Germinal center (tissue), 1 donor: ENCODE measurements at regions not wholly inside any gene's neighbourhood (a gene's known extent, or its start where the extent isn't known, plus 50 kb on each side); places are given as distances from the start of the nearest gene placed in this dataset.
"Not testable (repeated sequence)": the region's sequence is repeated elsewhere in the genome, so short reads cannot be mapped to it uniquely, and the experiment has no call there.

Experiments
- DNase-seq: peaks from one replicate; pipeline ENCODE4 v3.0.0; 2012; ENCODE audit warnings: mixed read lengths, low spot score

GRCh38 chr18:2244641-2245040 is 326.7 kb downstream of the METTL4 start:
- no peak for DNase-seq

GRCh38 chr18:2247101-2247500 is 324.2 kb downstream of the METTL4 start:
- DNase-seq = not testable (repeated sequence)

DNA sequence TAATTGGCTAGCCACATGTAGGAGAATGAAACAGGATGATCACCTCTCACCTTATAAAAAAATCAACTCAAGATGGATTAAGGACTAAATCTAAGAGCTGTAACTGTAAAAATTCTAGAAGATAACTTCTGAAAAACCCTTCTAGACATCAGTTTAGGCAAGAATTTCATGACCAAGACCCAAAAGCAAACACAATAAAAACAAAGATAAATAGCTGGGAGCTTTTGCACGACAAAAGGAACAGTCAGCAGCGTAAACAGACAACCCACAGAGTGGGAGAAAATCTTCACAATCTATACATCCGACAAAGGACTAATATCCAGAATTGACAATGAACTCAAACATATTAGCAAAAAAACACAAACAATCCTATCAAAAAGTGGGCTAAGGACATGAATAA is 316.3 kb downstream of the METTL4 start:
- no peak for DNase-seq

- DNase-seq = no peak
These were observed 314.7 kb downstream of the METTL4 start for GRCh38 chr18:2256577-2256976.

DNA sequence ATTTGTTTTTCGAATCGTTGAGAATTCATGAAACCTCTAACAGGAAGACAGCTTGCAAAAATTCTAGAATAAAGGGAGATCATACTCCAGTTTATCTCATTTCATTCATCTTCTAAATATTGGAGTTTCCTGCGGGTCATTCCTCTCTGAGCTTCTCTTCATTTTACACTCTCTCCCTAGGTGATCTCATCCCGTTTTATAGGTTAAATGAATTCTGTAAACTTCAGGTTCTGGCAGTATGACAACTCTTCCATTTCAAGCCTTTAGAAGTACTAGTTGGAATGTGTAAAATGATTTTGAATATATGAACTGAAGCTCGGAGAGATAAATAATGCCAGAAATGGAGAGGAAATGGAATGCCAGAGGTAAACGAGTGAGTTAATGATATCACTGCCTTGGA is 312.4 kb downstream of the METTL4 start:
- no peak for DNase-seq

DNA sequence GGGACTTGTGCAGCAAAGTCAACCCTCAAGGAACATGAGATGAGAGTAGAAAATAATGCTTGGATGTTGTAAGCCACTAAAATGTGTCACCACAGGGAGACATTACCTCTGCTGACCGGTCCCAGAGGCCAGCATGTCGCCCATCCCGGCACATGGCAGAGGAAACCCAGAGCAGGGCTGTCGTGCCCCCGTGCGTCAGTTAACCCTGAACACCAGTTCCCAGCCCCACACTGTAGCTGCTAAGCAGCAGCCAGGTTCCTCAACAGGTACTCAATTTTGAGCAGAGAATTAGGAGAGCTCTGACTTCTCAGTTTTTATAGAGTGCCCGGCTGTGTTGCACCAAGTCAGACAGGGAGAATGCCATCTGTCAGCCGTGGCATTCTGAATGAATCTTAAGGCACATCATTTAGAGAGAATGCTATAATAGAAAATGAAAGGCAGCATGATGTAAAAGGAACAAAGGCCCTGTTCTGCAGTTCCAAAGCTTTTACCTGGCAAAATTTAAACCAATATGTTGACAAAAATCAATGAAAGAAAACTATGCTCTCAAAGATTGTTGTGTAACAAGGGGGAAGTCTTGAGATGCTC is 307.9 kb downstream of the METTL4 start:
- no peak for DNase-seq

DNA sequence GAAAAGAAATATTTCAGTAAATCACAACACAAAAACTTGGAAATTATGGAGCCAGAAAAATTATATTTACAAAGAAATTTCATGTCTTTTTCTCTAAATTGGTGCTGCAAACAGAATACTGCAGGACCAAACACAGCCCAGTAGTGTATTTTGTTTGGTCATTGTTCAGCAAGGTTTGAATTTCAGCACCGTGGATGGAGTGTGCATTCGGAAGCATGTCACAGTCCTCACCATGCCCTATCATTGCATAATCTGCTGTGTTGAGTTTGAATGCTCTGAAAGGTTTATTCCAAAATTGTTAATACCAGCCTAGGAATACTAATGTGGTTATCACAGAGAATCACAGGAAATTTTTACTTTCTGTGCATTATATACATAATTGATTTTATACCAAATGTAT is 296.7 kb downstream of the METTL4 start:
- no peak for DNase-seq

- no peak for DNase-seq
These were observed 290.2 kb downstream of the METTL4 start for GRCh38 chr18:2281086-2281485.

GRCh38 chr18:2281523-2282199 is 289.6 kb downstream of the METTL4 start:
- DNase-seq = no peak

- DNase-seq = no peak
These were observed 278.0 kb downstream of the METTL4 start for GRCh38 chr18:2293109-2293839.

DNA sequence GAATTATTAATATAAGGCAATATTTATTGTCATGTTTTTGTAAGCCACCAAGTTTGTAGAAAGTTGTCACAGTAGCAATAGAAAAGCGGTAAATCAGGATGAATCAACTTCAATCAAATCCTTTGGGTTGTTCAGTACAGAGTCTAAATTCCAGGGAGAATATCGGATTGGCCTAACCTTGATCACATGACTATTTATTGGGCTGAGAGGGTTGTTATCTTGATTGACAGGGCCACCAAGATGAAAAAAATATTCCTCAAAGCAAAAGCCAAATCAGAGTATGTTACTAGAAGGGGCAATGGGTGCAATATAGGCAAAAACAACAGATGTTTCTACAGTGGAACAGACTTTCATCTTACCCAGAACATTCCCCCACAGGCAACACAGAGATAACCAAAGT is 270.0 kb downstream of the METTL4 start:
- DNase-seq = no peak

DNA sequence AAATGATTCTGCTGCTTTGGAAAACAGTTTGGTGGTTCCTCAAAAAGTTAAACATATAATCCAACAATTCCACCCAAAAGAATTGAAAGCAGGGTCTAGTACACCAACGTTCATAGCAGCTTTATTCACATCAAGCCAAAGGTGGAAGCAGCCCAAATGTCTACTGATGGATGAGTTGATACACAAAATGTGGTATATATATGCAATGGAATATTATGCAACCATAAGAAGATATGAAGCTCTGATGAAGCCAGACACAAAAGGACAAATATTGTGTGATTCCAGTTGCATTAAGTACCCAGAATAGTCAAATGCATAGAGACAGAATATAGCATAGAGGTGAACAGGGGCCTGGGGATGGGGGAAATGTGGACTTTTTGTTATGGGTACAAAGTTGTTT is 269.3 kb downstream of the METTL4 start:
- no peak for DNase-seq

GRCh38 chr18:2302628-2303516 is 268.4 kb downstream of the METTL4 start:
- DNase-seq = no peak

DNA sequence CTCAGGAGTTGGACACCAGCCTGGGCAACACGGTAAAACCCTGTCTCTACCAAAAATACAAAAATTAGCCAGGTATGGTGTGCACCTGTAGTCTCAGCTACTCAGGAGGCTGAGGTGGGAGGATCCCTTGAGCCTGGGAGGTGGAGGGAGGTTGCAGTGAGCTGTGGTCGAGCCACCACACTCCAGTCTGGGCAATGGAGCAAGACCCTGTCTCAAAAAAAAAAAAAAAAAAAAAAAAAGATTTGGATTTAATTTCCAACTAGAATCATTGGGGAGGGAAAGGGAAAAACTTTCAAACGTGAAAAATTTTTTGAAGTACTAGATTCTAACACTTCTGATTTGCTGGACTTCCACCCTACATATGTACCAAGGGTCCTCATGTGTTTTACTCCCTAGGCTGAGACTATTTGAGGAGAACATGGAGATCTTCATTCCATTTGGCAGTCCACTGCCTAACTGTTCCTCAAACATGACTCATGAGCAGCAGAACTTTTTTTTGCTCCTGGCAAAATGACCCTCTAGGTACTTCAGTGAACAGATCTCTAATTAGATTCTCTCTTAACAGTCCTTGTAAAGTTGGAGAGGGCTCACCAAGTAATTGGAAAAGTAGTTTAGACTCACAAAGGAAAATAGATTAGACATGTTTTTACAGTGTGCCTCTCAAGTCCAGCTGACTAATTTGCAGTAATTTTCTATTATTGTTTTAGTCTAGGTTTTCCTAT is 267.6 kb downstream of the METTL4 start:
- no peak for DNase-seq

- no peak for DNase-seq
These were observed 266.7 kb downstream of the METTL4 start for GRCh38 chr18:2304378-2305175.

GRCh38 chr18:2306606-2307005 is 264.7 kb downstream of the METTL4 start:
- DNase-seq = no peak

DNA sequence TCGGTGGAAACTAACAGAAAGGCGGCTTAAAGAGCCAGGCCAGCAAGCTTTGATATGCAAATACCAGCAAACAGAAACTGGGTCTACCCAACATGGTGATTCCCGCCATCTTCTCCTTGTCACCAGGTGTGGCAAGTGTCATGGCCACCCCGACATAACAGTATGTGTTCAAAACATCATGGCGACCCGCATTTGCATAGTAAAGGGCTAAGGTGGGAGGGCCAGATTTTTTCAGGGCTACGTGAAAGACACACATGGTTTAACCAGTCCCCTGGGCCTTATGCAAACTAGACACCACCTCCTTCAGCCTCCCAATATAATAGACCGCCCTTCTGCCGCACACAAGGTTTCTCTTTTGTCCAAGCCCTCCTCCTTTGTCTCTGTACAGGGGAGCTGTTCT is 260.4 kb downstream of the METTL4 start:
- DNase-seq = no peak

DNA sequence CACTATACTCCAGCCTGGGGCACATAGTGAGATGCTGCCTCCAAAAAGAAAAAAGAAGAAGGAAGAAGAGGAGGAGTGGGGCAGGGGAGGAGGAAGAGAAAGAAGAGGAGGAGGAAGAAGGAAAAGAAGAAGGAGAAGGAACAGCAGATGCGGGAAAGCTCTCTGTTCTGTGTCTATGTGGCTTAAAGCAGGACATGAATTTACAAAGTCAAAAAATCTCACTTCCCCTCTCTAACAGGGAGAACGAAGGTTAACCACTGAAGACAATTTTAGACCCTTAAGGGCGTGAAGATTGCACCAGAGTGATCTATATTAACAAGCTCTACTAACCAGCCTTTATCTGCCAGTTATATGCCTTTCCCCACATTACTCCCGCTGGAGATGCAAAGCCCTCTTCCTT is 258.9 kb downstream of the METTL4 start:
- DNase-seq = no peak

- DNase-seq = no peak
These were observed 258.0 kb downstream of the METTL4 start for GRCh38 chr18:2313332-2313731.

- DNase-seq = no peak
These were observed 255.1 kb downstream of the METTL4 start for GRCh38 chr18:2316082-2316750.
